K562 (cell line): ENCODE measurements at regions not wholly inside any gene's neighbourhood (a gene's known extent, or its start where the extent isn't known, plus 50 kb on each side); places are given as distances from the start of the nearest gene placed in this dataset.

ENCODE experiments used
- ATAC-seq: fragments of 200-7000 bp; cut with Tn5 transposase; 3 replicates; pipeline ENCODE4 v1.9.1; 2020; ENCODE audit warnings: moderate library complexity
- BruUV-seq: library from RNA; stranded (reverse); fragments of 400-500 nt; replicated peaks from 2 replicates; lab custom pipeline; 2021; lab: Mats Ljungman, UMichigan
- CTCF ChIA-PET: fragments of 300-600 bp; formaldehyde crosslinking; extraction: SDS; loops from one replicate; lab custom pipeline; 2021; ENCODE audit warnings: low intra/inter-chr PET ratio; lab: Yijun Ruan, JAX
- POLR2A ChIA-PET: fragments of 300-600, 350-650 bp; sonication (Branson Sonifier 250); formaldehyde crosslinking; extraction: SDS; loops from one replicate; lab custom pipeline; 2021; ENCODE audit warnings: antibody characterized with exemption, inconsistent platforms; lab: Yijun Ruan, JAX
- DNase-seq, 4 experiments: peaks; one replicate each; pipeline versions ENCODE4 v3.0.0 to v3.0.0-alpha.2; 2011 to 2018; ENCODE audit warnings: low spot score in 3 of 4, mixed read lengths in 3 of 4; ENCODE audit errors: extremely low read depth in 1 of 4
- FAIRE-seq: peaks from 2 replicates; lab custom pipeline; 2011; peaks lifted over from hg19 to GRCh38; lab: Jason Lieb, UNC
- H2AFZ ChIP-seq: 2 replicates; pipeline ENCODE4 v1.6.0; 2011; ENCODE audit warnings: low read depth, low read length, control low read depth, inconsistent platforms
- H3K27ac ChIP-seq: fragments of 200-600 bp; 3 replicates; pipeline ENCODE4 v1.8.0; 2011; ENCODE audit warnings: low read depth, mild to moderate bottlenecking, control low read depth, inconsistent platforms, low read length, moderate library complexity, mixed read lengths; ENCODE audit errors: extremely low read depth
- H3K27me3 ChIP-seq, 2 experiments: fragments of 300-600 bp in 1 of 2; 2 replicates in 1 of 2; 3 replicates in 1 of 2; pipeline versions ENCODE4 v1.6.0 to v1.8.0; 2011; ENCODE audit warnings: inconsistent platforms in 2 of 2, low read length in 2 of 2, mild to moderate bottlenecking in 1 of 2, mixed read lengths in 1 of 2, moderate library complexity in 1 of 2; ENCODE audit not compliant: control insufficient read depth in 2 of 2, insufficient read depth in 2 of 2
- H3K36me3 ChIP-seq: fragments of 300-600 bp; 3 replicates; pipeline ENCODE4 v1.8.0; 2011; ENCODE audit warnings: mild to moderate bottlenecking, low read length, inconsistent platforms; ENCODE audit not compliant: control insufficient read depth, insufficient read depth
- H3K4me1 ChIP-seq, 2 experiments: fragments of 200-600 bp in 1 of 2; replicated peaks in 1 of 2; 2 replicates in 1 of 2; 3 replicates in 1 of 2; pipeline versions ENCODE4 v1.5.1 to v1.8.0; 2011; ENCODE audit warnings: inconsistent platforms in 2 of 2, low read length in 2 of 2, mild to moderate bottlenecking in 1 of 2, mixed read lengths in 1 of 2, moderate library complexity in 1 of 2; ENCODE audit not compliant: control insufficient read depth in 2 of 2, insufficient read depth in 2 of 2
- H3K4me2 ChIP-seq: 2 replicates; pipeline ENCODE4 v1.6.1; 2011; ENCODE audit warnings: low read length, control low read depth, inconsistent platforms, mixed read lengths; ENCODE audit not compliant: insufficient read depth
- H3K4me3 ChIP-seq: fragments of 200-600 bp; sonication (generic), shearing (Covaris generic); 2 replicates; pipeline ENCODE4 v1.5.1; 2016; ENCODE audit warnings: control low read depth, inconsistent platforms
- H3K79me2 ChIP-seq: fragments of 200-600 bp; 3 replicates; pipeline ENCODE4 v1.8.0; 2011; ENCODE audit warnings: low read length, inconsistent platforms; ENCODE audit not compliant: control insufficient read depth, insufficient read depth
- H3K9ac ChIP-seq, 2 experiments: 2 replicates each; pipeline versions ENCODE4 v1.6.0 to v1.6.1; 2011; ENCODE audit warnings: low read depth in 2 of 2, low read length in 2 of 2, control low read depth in 1 of 2, inconsistent platforms in 1 of 2, mild to moderate bottlenecking in 1 of 2, mixed read lengths in 1 of 2; ENCODE audit not compliant: insufficient read depth in 1 of 2
- H3K9me1 ChIP-seq: one replicate; pipeline ENCODE4 v1.6.0; 2011; ENCODE audit warnings: inconsistent platforms, mild to moderate bottlenecking, low read length, moderate library complexity; ENCODE audit not compliant: control insufficient read depth, insufficient read depth
- H3K9me3 ChIP-seq: replicated peaks from 2 replicates; pipeline ENCODE4 v1.5.1; 2011; ENCODE audit warnings: low read depth, low read length, inconsistent platforms; ENCODE audit not compliant: control insufficient read depth, insufficient read depth
- H4K20me1 ChIP-seq: replicated peaks from 2 replicates; pipeline ENCODE4 v1.6.1; 2011; ENCODE audit warnings: low read length, inconsistent platforms, mixed read lengths; ENCODE audit not compliant: control insufficient read depth, insufficient read depth
- CXXC5 ChIP-seq: fragments of 250-450 bp; sonication (Bioruptor Pico); IDR thresholded peaks from 2 replicates; pipeline ENCODE4 v1.8.0; 2022; ENCODE audit warnings: inconsistent platforms, mild to moderate bottlenecking, moderate library complexity
- EP400 ChIP-seq: fragments of 450-650 bp; IDR thresholded peaks from 2 replicates; pipeline ENCODE4 v1.6.1; 2017; ENCODE audit warnings: antibody characterized with exemption, mild to moderate bottlenecking, moderate library complexity
- FOXA3 ChIP-seq, 2 experiments: fragments of 450-650 bp in 1 of 2; sonication (generic) in 1 of 2; formaldehyde crosslinking; IDR thresholded peaks in 1 of 2; conservative IDR thresholded peaks in 1 of 2; 2 replicates each; pipeline versions ENCODE4 v1.4.0 to v1.8.0; 2020 to 2022; ENCODE audit warnings: mild to moderate bottlenecking in 2 of 2, missing genetic modification reagents in 1 of 2
- KDM5B ChIP-seq: fragments of 200-600 bp; sonication (generic); IDR thresholded peaks from 2 replicates; pipeline ENCODE4 v1.6.1; 2012; ENCODE audit warnings: low read depth, mild to moderate bottlenecking, moderate library complexity, low read length, control low read depth, inconsistent platforms; ENCODE audit not compliant: insufficient replicate concordance
- SIN3B ChIP-seq: fragments of 450-650 bp; IDR thresholded peaks from 2 replicates; pipeline ENCODE4 v1.6.1; 2017; ENCODE audit warnings: low read depth, mild to moderate bottlenecking, moderate library complexity
- SP2 ChIP-seq: IDR thresholded peaks from 2 replicates; pipeline ENCODE4 v1.6.1; 2011; ENCODE audit warnings: mild to moderate bottlenecking, low read depth, low read length, moderate library complexity; ENCODE audit not compliant: poor library complexity, severe bottlenecking; ENCODE audit errors: extremely low read depth
- STAT5A ChIP-seq: IDR thresholded peaks from 2 replicates; pipeline ENCODE4 v1.6.1; 2012; ENCODE audit warnings: low read length, inconsistent platforms, borderline replicate concordance
- TCF15 ChIP-seq: fragments of 250-450 bp; sonication (Bioruptor Pico); IDR thresholded peaks from 2 replicates; pipeline ENCODE4 v1.8.0; 2022; ENCODE audit warnings: moderate library complexity, mild to moderate bottlenecking, inconsistent platforms
- TRIM24 ChIP-seq, 2 experiments: fragments of 450-650 bp; IDR thresholded peaks; 2 replicates each; pipeline ENCODE4 v1.6.1; 2016
- XRCC5 ChIP-seq: fragments of 200-400 bp; formaldehyde crosslinking; IDR thresholded peaks from 2 replicates; pipeline ENCODE4 v1.6.1; 2017; ENCODE audit warnings: low read depth, mild to moderate bottlenecking, low read length
- ZHX1 ChIP-seq: fragments of 150-350 bp; conservative IDR thresholded peaks from 2 replicates; pipeline ENCODE4 v1.6.1; 2014; ENCODE audit warnings: low read length
- WGBS: fragments of 100-300 bp; shearing (Covaris generic); methylation state at CpG from one replicate; pipeline ENCODE4 v1.1.6; 2016; ENCODE audit warnings: low coverage, mixed read lengths; ENCODE audit not compliant: insufficient coverage; ENCODE audit errors: missing lambda C conversion rate; 5-methylcytosine and 5-hydroxymethylcytosine counted together
- in situ Hi-C: fragments of 300-500 bp; cut with MboI; formaldehyde crosslinking; loops from 4 replicates; pipeline ENCODE4 v1.15.0; 2018; ENCODE audit warnings: inconsistent platforms, mixed read lengths
- intact Hi-C: fragments of 100-400 bp; cut with micrococcal nuclease; formaldehyde crosslinking; loops from 2 replicates; pipeline ENCODE4 v1.14.2; 2022
- TF ChIP-seq, protein P1 (sequence below): fragments of 450-650 bp; formaldehyde crosslinking; IDR thresholded peaks from 2 replicates; pipeline ENCODE4 v1.4.0; 2020; ENCODE audit warnings: mild to moderate bottlenecking, moderate library complexity

DNA sequence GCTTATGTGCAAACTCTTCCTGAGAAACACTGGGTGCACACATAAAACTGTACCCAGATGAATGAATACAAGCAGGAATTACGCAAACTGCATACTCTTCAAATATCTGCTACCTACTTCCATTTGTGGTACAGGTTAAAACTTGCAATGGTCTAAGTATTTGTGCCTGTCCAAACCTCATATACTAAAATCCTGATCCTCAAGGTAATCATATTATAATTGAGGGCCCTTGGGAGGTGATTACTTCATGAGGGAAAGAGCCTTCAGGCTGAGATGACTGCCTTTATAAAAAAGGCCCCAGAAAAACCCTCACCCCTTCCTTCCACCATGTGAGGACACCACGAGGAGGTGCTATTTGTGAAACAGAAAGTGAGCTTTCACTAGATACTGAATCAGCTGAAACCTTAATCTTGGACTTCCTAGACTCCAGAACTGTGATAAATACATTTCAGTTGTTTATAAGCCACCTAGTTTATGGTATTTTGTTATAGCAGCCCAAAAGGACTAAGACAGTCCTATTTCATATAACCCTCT, 1977.2 kb downstream of the PCDH7 start (continued):
- TF ChIP-seq TRIM24 (IDR thresholded peaks at IDR 0.05) (no peak), SP2 (no peak)

DNA sequence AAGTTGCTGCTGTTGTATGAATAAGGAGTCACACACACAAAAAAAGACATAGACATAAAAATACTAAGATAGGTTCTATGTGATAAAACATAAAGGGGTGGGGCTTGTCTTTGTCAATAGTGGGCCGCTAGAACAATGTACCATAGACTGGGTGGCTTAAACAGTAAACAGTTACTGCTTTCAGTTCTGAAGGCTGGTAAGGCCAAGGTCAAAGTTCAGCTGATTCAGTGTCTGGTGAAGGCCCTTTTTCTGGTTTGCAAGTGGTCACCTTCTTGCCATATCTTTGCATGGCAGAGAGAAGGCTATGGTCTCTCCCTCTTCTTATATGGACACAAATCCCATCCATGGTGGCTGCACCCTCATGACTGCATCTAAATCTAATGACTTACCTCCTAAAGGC, 1980.7 kb downstream of the PCDH7 start:
- Histone ChIP-seq H3K9me3 (no peaks in the 10 kb centered on the region), H3K27me3 (no peaks in the 10 kb centered on the region), H2AFZ (no peak overlapping the region), H3K9me1 (no peaks in the 10 kb centered on the region), H3K4me3 (no peak overlapping the region), H3K4me2 (no peak overlapping the region), H3K36me3 (no peaks in the 10 kb centered on the region), H4K20me1 (no peaks in the 10 kb centered on the region), H3K4me1 (no peaks in the 10 kb centered on the region), H3K27ac (no peak overlapping the region), H3K79me2 (no peaks in the 10 kb centered on the region), H3K9ac (no peak overlapping the region)
- in situ Hi-C loops (no loop called here), intact Hi-C loops (no loop called here)
- ATAC-seq = no peak
- FAIRE-seq = no peak
- POLR2A ChIA-PET = no interaction called here
- no TSS peak for BruUV-seq
- 13% methylated on average over 1 of the region's 1 CpG for WGBS
- CTCF ChIA-PET = no interaction called here
- DNase-seq = no peak
- TF ChIP-seq XRCC5 (no peak), CXXC5 (CRISPR knock-in tag) (no peak), EP400 (no peak), SIN3B (no peak), KDM5B (no peak), STAT5A (no peak), TCF15 (no peak), FOXA3 (CRISPR knock-in tag; conservative IDR thresholded peaks at IDR 0.05 in 1 of 2, IDR thresholded peaks at IDR 0.05 in 1 of 2) (no peak), ZHX1 (no peak)
- TF ChIP-seq, protein P1, sequence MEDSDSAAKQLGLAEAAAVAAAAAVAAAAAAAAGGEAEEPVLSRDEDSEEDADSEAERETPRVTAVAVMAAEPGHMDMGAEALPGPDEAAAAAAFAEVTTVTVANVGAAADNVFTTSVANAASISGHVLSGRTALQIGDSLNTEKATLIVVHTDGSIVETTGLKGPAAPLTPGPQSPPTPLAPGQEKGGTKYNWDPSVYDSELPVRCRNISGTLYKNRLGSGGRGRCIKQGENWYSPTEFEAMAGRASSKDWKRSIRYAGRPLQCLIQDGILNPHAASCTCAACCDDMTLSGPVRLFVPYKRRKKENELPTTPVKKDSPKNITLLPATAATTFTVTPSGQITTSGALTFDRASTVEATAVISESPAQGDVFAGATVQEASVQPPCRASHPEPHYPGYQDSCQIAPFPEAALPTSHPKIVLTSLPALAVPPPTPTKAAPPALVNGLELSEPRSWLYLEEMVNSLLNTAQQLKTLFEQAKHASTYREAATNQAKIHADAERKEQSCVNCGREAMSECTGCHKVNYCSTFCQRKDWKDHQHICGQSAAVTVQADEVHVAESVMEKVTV (CRISPR knock-in tag) = no peak
